Activated T-cell treated with anti-CD3 and anti-CD28 coated beads, Interleukin-2, amount 50 U/mL, for 72 hours (primary cell): ENCODE measurements at regions not wholly inside any gene's neighbourhood (a gene's known extent, or its start where the extent isn't known, plus 50 kb on each side); places are given as distances from the start of the nearest gene placed in this dataset.

ENCODE experiments used
- ATAC-seq, 2 donors: fragments of 150-1000 bp; cut with Tn5 transposase; replicated peaks in 1 of 2; 2 replicates each; pipeline ENCODE4 v1.10.0; 2021; ENCODE audit warnings: moderate library complexity in 2 of 2, mild to moderate bottlenecking in 1 of 2
- DNase-seq, 2 donors: peaks; one replicate each; pipeline ENCODE4 v3.0.0; 2021 to 2022; ENCODE audit warnings: mixed read lengths in 1 of 2
- H3K27ac Mint-ChIP-seq: one replicate; pipeline ENCODE4 v1.8.0; 2022; ENCODE audit warnings: mild to moderate bottlenecking, moderate library complexity, mixed read lengths
- H3K27me3 Mint-ChIP-seq: one replicate; pipeline ENCODE4 v1.8.0; 2022; ENCODE audit warnings: low read depth, mixed read lengths
- H3K36me3 Mint-ChIP-seq, 2 donors: one replicate each; pipeline ENCODE4 v1.8.0; 2022; ENCODE audit warnings: mixed read lengths in 2 of 2, mild to moderate bottlenecking in 1 of 2; ENCODE audit not compliant: insufficient read depth in 2 of 2
- H3K4me1 Mint-ChIP-seq: one replicate; pipeline ENCODE4 v1.8.0; 2022; ENCODE audit warnings: low read depth, mixed read lengths
- H3K4me3 Mint-ChIP-seq, 2 donors: one replicate each; pipeline ENCODE4 v1.8.0; 2022; ENCODE audit warnings: mild to moderate bottlenecking in 2 of 2, mixed read lengths in 2 of 2, moderate library complexity in 2 of 2
- H3K9me3 Mint-ChIP-seq, 2 donors: one replicate each; pipeline ENCODE4 v1.8.0; 2022; ENCODE audit warnings: mixed read lengths in 2 of 2

DNA sequence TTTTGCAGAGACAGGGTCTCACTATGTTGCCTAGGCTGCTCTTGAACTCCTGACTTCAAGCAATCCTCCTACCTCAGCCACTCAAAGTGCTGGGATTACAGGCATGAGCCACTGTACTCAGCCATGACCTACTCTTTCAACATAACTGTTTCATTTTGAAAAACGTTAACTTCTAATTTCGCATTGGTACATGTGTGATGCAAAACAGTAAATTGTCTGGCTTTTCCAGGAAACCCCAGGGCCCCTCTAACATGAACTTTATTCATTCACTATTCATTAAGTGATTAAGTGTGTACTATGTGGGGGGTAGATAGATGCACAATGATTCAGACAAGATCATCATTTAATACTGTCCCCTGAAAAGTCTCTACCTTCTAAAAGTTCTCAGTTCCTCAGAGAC, 364.9 kb downstream of the SS18 start:
- H3K27me3 Mint-ChIP-seq: peaks cover 7% of the 10 kb centered on the region
- H3K27ac Mint-ChIP-seq: no peak overlapping the region
- peaks cover 3 to 8% of the 10 kb centered on the region in 2 donors for H3K9me3 Mint-ChIP-seq
- H3K4me1 Mint-ChIP-seq: no peaks in the 10 kb centered on the region
- no peak for ATAC-seq
- no peak for DNase-seq
- H3K4me3 Mint-ChIP-seq: no peak overlapping the region
- peaks cover 0 to 2% of the 10 kb centered on the region in 2 donors for H3K36me3 Mint-ChIP-seq

DNA sequence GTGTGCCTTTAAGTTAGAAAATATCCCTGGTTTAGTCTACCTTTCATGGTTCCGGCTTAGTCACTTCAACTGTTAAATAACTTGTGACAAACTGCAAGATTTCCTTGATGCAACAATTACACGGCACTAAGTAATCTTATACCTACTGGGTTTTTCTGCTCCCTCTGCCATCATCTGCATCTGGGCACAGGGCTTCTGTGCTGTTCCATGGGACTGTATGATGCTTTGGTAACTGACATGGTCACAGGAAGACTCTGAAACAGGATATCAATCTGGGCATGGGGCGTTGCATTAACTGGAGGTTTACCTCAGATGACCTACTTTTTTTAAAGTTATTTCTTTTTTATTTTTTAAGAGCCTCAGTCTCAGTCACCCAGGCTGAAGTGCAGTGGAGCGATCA, 365.4 kb downstream of the SS18 start:
- peaks cover 2 to 7% of the 10 kb centered on the region in 2 donors for H3K9me3 Mint-ChIP-seq

DNA sequence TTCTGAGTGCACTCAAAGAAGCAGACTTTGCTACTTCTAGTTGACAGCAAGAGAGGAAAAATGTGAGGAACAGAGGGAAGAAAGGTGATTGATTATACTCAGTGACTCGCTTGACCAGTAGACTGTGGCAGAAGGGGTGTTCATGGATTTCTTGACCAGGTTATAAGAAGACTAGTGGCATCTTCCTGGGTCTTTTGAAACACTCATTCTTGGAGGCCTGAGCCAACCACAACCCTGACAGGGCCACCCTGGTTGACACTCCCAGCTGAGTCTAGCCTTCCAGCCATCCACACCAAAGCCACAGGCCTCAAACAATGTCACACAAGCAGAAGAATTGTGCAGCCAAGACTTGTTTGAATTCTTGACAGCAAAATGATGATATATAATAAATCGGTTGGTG, 366.3 kb downstream of the SS18 start:
- ATAC-seq: no peak
- H3K27ac Mint-ChIP-seq: no peak overlapping the region

More for the DNA sequence above, 365.4 kb downstream of the SS18 start:
- Mint-ChIP-seq H3K27me3 (peaks cover 7% of the 10 kb centered on the region), H3K4me3 (no peak overlapping the region), H3K27ac (no peak overlapping the region), H3K4me1 (no peaks in the 10 kb centered on the region), H3K36me3 (peaks cover 0 to 2% of the 10 kb centered on the region in 2 donors)
- ATAC-seq (no peak), DNase-seq (no peak)

DNA sequence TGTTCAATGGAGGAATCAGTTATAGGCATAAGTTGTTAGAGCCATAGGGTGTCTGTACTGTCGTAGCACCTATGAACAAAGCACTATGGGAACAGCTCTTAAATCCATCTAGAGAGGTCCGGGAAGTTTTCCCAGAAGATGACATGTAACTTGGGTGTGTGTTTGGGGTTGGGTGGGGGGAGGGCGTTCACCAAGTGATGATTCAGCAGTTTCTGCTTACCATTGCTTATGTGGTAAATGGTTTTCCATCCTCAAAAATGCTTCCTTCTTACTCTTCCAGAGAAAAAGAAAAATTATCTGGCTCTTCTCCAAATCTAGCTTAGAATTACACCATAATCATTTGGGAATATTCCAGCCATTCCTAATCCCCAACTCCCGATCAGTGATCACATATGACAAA, 361.1 kb upstream of the ZNF521 start:
- Mint-ChIP-seq H3K4me1 (no peaks in the 10 kb centered on the region), H3K9me3 (peaks cover 0 to 3% of the 10 kb centered on the region in 2 donors), H3K27ac (no peak overlapping the region), H3K4me3 (no peak overlapping the region), H3K36me3 (no peaks in the 10 kb centered on the region), H3K27me3 (peaks cover 9% of the 10 kb centered on the region)
- ATAC-seq (no peak), DNase-seq (no peak)

More for the DNA sequence above, 366.3 kb downstream of the SS18 start:
- no peak for DNase-seq
- Mint-ChIP-seq H3K36me3 (peaks cover 0 to 2% of the 10 kb centered on the region in 2 donors), H3K4me1 (no peaks in the 10 kb centered on the region), H3K4me3 (no peak overlapping the region), H3K9me3 (peaks cover 2 to 8% of the 10 kb centered on the region in 2 donors), H3K27me3 (peaks cover 7% of the 10 kb centered on the region)

DNA sequence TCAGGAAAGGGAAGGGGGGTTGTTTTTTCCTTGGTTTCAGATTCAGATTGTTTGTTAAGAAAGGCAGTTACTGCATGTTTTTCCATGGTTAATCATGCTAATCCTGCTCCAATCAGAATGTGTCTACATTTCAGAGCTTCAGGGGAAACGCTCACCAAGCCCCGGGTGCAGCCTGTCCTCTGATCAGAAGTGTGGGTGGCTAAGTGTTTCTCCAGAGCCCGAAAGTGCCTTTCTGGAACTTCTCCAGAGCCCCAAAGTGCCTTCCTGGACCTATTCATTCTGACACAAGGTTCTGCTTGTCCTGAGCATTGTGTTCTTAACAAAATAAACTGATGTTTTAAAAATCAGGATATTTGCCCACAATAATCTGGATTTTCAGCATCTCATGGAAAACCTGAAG, 359.0 kb upstream of the ZNF521 start:
- Mint-ChIP-seq H3K9me3 (peaks cover 0 to 3% of the 10 kb centered on the region in 2 donors), H3K27ac (no peak overlapping the region), H3K27me3 (peaks cover 9% of the 10 kb centered on the region), H3K4me1 (no peaks in the 10 kb centered on the region), H3K4me3 (no peak overlapping the region), H3K36me3 (no peaks in the 10 kb centered on the region)
- DNase-seq (no peak), ATAC-seq (no peak)

DNA sequence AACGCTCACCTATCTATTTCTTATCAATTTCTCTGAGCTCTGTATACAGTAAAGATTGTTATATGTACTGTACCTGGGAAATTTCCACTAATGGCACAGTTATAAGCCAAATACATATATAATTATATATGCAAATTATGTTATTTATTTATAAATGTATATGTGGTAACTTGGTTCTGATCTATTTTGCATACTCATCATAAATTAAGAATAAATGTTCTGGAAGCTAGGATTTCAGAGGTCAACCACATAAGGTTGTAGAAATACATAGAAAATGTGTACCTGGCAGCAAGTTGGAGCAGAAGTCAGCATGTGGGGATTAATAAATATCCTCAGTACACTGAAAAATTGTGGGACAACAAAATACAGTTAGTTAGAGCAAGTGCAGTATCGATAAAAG, 353.7 kb upstream of the ZNF521 start:
- Mint-ChIP-seq H3K4me3 (no peak overlapping the region), H3K27ac (no peak overlapping the region), H3K4me1 (no peaks in the 10 kb centered on the region), H3K27me3 (no peaks in the 10 kb centered on the region), H3K9me3 (no peaks in the 10 kb centered on the region), H3K36me3 (no peaks in the 10 kb centered on the region)
- ATAC-seq: no peak
- DNase-seq: no peak

DNA sequence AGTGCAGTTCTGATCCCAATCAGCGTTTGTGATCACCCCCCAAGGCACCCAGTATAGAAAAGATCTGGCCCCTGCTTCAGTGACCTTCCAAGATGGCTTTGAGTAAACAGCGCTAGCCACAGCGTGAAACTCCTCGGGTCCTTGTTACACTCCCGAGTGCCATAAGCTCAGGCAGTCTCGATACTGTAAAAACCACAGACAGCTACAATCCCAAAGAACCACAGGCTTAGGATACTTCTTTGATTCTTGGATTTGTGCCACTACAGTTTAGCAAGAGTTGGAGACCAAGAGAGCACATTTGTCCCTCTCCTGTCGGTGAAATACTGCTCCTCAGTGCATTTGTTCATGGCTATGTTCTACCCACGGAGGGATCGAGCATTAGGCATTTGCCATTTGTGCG, 352.5 kb upstream of the ZNF521 start:
- H3K4me1 Mint-ChIP-seq: no peaks in the 10 kb centered on the region
- H3K9me3 Mint-ChIP-seq: no peaks in the 10 kb centered on the region
- DNase-seq: no peak
- no peak overlapping the region for H3K27ac Mint-ChIP-seq
- no peaks in the 10 kb centered on the region for H3K27me3 Mint-ChIP-seq
- ATAC-seq: no peak
- H3K4me3 Mint-ChIP-seq: no peak overlapping the region
- no peaks in the 10 kb centered on the region for H3K36me3 Mint-ChIP-seq

DNA sequence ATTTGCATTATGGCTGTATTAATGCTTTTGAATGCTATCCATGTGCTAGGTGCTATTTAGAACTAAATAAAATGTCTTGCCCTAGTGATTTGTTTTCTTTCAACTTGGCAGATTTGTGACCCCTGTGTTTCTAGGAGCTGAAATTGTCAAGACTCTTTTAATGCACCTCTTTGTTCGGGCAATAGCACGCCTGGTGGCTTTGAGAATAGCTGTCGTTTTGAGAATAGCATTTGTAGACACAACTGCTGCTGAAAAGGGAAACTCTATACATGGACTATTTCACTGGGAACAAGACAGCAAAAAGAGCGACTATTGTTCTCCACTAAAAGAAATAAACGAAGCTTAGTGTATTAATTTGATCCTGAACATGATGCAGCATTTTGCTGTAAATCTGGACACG, 352.1 kb upstream of the ZNF521 start:
- H3K4me3 Mint-ChIP-seq: no peak overlapping the region
- H3K9me3 Mint-ChIP-seq: no peaks in the 10 kb centered on the region
- DNase-seq (no peak), ATAC-seq (no peak)
- H3K27me3 Mint-ChIP-seq: no peaks in the 10 kb centered on the region
- no peaks in the 10 kb centered on the region for H3K36me3 Mint-ChIP-seq
- H3K4me1 Mint-ChIP-seq: no peaks in the 10 kb centered on the region
- H3K27ac Mint-ChIP-seq: no peak overlapping the region

DNA sequence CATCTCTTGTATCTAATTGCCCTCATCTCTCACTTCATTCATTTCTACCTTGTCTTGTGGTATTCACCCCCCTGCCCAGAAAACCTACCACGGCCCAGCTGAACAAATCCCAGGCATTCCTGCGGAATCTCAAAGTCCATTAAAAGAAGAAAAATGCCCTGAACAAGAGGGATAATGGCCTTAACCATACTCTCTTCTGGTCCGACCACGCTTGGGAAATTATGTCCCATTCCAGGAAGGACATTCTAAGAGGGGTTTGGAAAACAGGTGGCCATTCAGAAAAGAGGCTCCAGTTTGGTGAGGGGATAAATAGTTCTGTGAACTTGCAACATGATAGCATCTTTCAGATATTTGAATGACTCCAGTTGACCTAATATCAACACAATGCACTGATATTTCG, 349.9 kb upstream of the ZNF521 start:
- Mint-ChIP-seq H3K4me1 (no peaks in the 10 kb centered on the region), H3K36me3 (no peaks in the 10 kb centered on the region), H3K27ac (no peak overlapping the region), H3K4me3 (no peak overlapping the region), H3K9me3 (no peaks in the 10 kb centered on the region), H3K27me3 (no peaks in the 10 kb centered on the region)
- ATAC-seq: no peak
- DNase-seq: no peak

DNA sequence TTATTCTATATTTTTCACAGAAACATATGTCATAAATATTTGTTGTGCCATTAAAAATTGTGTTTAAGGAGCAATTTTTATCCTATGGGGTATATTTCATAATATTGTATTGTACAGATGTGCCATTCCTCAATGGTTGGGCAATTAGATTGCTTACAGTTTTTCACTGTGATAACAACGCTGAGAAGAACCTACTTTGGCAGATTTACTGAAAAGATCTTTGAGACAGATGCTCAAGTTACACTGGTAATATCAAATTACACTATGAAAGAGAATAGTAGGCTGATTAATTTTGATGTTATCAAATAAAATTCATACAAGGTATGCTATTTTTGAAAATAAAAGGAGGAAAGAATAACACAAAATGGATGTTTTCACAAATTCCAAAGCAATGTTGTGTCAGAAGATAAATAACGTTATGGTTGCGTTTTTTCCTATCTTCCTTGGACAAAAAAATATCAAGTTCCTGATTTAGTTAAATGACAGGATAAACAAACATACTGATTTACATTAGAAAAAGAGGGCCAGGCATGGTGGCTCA, 335.1 kb upstream of the ZNF521 start:
- DNase-seq: no peak
- Mint-ChIP-seq H3K27me3 (peaks cover 6% of the 10 kb centered on the region), H3K27ac (no peak overlapping the region), H3K9me3 (peaks cover 1 to 2% of the 10 kb centered on the region in 2 donors), H3K4me3 (no peak overlapping the region), H3K4me1 (no peaks in the 10 kb centered on the region), H3K36me3 (no peaks in the 10 kb centered on the region)
- no peak for ATAC-seq

DNA sequence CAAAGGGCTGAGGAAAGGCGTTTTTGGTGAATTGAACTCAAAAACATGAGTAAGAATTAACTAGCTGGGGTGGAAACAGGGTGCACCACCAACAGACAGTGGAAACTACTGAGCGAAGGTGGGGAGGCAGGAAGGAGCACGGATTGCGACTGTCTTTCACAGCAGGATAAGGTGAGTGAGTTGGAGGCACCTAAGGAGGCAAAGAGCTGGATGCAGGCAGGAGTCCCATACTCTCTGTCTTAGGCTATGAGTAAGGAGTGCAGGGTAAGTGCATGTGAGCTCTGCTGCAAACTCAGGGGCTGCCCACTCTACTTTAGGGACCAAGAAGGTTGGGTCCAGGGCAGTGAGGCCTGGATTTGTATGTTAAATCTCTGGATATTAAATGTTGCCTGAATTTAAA, 333.1 kb upstream of the ZNF521 start:
- no peaks in the 10 kb centered on the region for H3K36me3 Mint-ChIP-seq
- ATAC-seq: no peak
- peak overlapping the region; percentile 38 for H3K27ac Mint-ChIP-seq
- H3K4me1 Mint-ChIP-seq: no peaks in the 10 kb centered on the region
- no peak for DNase-seq
- no peak overlapping the region for H3K4me3 Mint-ChIP-seq
- H3K9me3 Mint-ChIP-seq: peaks cover 1 to 4% of the 10 kb centered on the region in 2 donors
- peaks cover 6% of the 10 kb centered on the region for H3K27me3 Mint-ChIP-seq

DNA sequence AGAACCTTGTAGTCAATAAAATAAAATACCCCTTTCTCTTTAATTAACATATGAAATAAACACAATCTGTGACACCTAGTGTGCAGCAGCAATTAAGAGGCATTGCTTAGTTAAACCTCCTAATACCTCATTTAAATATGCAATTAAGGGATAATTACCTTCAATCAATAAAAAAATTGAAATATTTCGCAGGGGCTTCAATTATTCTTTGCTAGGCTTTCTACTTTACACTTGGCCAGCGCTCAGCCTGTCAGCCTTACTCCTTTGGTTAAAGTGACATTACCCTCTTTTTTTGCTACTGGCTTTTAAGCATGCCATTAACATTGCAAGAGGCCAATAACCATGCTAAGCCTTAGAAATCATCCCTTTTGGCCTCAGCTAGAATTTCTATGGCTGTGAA, 327.5 kb upstream of the ZNF521 start:
- Mint-ChIP-seq H3K9me3 (peaks cover 0 to 2% of the 10 kb centered on the region in 2 donors), H3K4me3 (no peak overlapping the region), H3K36me3 (no peaks in the 10 kb centered on the region), H3K27me3 (peaks cover 4% of the 10 kb centered on the region), H3K27ac (no peak overlapping the region), H3K4me1 (no peaks in the 10 kb centered on the region)
- ATAC-seq: no peak
- no peak for DNase-seq

DNA sequence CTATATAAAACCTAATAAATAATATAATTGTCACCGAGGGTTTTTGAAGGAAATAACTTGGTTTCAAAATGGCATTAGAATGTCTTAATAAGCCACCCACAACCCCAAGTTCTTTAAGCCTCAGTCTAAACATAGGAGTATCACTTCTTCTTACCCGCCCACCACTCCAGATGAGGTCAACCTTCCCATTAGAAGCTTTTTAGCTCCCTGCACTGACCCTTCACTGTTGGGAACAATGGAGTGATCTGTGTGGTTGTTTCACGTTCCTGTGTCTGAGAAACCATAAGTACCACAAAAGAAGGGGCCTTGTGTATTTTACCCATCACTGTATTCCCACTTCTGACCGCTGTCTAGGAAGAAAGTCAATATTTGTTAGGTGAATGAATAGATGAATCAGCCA, 326.3 kb upstream of the ZNF521 start:
- Mint-ChIP-seq H3K4me1 (no peaks in the 10 kb centered on the region), H3K4me3 (no peak overlapping the region), H3K36me3 (no peaks in the 10 kb centered on the region), H3K27me3 (no peaks in the 10 kb centered on the region), H3K27ac (no peak overlapping the region), H3K9me3 (peaks cover 0 to 2% of the 10 kb centered on the region in 2 donors)
- DNase-seq (no peak), ATAC-seq (no peak)

DNA sequence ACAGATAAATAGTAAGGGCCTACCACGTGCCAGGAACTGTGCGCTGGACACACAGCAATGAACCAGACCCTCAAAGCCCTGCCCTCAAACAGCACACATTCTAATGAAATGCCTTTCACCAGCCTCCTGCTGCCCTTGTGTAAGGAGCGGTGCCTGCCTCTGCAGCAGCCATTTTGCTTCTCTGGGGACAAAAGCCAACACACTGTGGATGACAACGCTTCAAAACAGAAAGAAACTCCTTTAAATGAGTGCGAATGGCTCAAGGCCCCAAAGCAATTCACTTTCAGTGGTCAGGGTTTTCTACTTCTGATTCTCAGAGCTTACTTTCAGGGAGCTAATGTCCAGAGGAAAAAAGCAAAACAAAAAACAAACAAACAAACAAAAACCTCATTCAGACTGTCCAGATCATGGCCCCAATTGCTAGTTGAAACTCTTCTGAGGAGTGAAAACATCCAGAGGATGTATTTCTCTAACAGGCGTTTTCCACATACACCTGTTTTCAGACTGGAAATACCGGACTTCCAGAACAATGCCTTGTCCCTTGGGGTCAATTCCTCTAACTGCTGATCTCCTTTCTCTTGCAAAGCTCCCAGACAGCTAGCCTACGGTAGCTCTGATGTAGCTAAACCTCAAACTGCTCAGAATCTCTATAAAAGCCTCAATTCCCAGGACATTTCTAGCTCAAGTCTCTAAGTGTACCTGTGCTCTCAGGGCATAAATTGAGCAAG, 323.3 kb upstream of the ZNF521 start:
- H3K4me1 Mint-ChIP-seq: no peaks in the 10 kb centered on the region
- no peaks in the 10 kb centered on the region for H3K36me3 Mint-ChIP-seq
- H3K9me3 Mint-ChIP-seq: peaks cover 2 to 3% of the 10 kb centered on the region in 2 donors

More for the DNA sequence above, 323.3 kb upstream of the ZNF521 start:
- DNase-seq: no peak
- no peak overlapping the region for H3K27ac Mint-ChIP-seq
- no peak overlapping the region for H3K4me3 Mint-ChIP-seq
- no peaks in the 10 kb centered on the region for H3K27me3 Mint-ChIP-seq
- ATAC-seq: no peak
